ENCODE measurements at regions not wholly inside any gene's neighbourhood (a gene's known extent, or its start where the extent isn't known, plus 50 kb on each side); places are given as distances from the start of the nearest gene placed in this dataset.

GRCh38 chr12:131370791-131371347 is 340.0 kb upstream of the SFSWAP start:
- TF ChIP-seq CTCF (IDR thresholded peaks at IDR 0.05; ENCODE audit: poor library complexity, severe bottlenecking) (no peak), EZH2 (IDR thresholded peaks at IDR 0.05; ENCODE audit: borderline replicate concordance, insufficient read depth, low read length, poor library complexity, severe bottlenecking) (no peak), SMC3 (conservative IDR thresholded peaks at IDR 0.05; ENCODE audit: poor library complexity) (no peak), POLR2AphosphoS5 (IDR thresholded peaks at IDR 0.05) (no peak), EP300 (conservative IDR thresholded peaks at IDR 0.05; ENCODE audit: poor library complexity, severe bottlenecking) (no peak), REST (IDR thresholded peaks at IDR 0.05; ENCODE audit: borderline replicate concordance) (no peak), RAD21 (conservative IDR thresholded peaks at IDR 0.05) (no peak), TAF1 (IDR thresholded peaks at IDR 0.05; ENCODE audit: low read depth) (no peak), MXI1 (conservative IDR thresholded peaks at IDR 0.05; ENCODE audit: poor library complexity, severe bottlenecking) (no peak)

Data from neural cell (in vitro differentiated cells).